NCI-H1417 (cell line): ENCODE measurements at regions not wholly inside any gene's neighbourhood (a gene's known extent, or its start where the extent isn't known, plus 50 kb on each side); places are given as distances from the start of the nearest gene placed in this dataset.
"Not testable (repeated sequence)": the region's sequence is repeated elsewhere in the genome, so short reads cannot be mapped to it uniquely, and the experiment has no call there.

ENCODE experiments used
- DNase-seq, 3 experiments: peaks; one replicate each; lab custom pipeline; 2025; lab: John Stamatoyannopoulos, UW

DNA sequence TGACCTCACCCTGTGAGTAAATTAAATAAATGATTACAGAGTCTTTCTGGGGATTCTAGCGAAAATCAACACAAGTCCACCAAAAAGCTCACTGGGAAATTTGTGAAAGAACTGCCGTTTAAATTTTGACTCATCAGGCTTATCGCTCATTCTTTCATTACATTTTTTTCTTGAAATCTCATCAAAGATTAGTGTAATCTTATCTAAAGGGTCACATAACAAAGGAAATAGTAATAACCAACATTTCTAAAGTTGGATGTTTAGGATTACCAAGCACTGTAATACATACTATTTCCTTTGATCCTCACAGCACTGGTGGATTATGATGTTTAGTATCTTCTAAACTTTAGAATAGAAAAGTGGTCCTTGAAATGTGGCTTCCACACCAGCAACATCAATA, 111.1 kb upstream of the CBLB start:
- no peak for DNase-seq

DNA sequence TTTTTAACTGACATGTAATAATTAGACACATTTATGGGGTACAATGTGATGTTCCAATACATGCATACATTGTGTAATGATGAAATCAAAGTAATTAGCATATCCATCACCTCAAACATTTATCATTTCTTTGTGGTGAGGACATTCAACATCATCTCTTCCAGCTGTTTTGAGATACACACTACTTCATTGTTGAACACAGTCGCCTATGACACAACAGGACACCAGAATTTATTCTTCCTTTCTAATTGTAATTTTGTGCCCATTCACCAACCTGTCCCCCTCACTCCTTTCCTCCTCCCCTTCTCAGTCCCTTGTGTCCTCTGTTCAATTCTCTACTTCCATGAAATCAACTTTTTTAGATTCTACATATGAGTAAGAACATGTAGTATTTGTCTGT, 113.4 kb upstream of the CBLB start:
- no peak for DNase-seq

DNA sequence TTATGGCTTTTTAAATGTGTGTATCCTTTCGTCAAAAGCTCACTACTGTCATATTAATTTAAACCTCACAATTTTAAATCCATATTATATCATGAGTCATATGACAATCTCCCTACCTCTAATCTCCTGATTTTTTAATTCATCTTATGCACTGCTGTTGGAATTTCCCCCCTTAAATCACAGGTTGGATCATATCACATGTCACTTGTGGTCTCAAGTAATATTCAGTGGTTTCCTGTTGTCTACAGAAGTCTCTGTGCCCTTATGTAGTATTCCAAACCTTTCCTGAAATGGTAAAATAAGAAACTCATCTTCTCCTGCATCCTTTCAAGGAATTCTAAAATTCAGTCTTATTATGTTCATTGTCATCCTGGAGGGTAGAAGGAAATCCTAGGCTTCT, 116.0 kb upstream of the CBLB start:
- no peak for DNase-seq

DNA sequence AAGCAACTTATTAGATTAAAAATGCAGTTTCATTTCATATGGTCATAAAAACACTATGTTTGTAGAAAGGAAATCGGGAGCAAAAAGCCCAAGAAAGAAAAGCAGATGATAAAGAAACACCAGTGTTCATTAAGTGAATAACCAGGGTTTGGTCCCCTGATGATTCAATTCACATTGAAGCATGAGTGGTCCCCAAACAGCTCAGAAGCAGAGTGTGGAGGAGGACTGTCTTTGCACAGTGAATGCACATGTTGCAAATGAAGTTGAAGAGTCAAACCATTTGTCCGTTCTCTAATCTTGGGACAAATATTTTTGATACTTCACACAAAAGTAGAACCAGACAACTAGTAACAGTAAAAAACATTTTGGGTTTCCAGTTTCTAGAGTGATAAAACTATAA, 117.5 kb upstream of the CBLB start:
- DNase-seq: not testable (repeated sequence)

DNA sequence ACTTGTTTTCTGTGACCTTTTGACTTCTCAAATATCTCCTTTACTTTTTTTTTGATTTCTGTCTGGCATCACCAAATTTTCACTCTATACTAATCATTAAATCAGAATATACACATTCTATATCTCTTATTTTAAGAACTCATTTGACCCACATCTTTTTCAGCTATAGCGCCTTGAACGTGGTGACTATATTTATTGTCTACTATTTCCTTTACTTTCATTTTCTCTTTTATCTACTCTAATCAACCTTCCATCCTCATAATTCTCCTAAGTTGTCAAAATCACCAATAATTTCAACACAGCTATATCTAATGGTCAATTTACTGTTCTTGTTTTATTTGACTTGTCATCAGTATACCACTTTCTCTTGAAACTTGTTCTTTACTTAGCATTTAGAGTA, 119.0 kb upstream of the CBLB start:
- DNase-seq: no peak

DNA sequence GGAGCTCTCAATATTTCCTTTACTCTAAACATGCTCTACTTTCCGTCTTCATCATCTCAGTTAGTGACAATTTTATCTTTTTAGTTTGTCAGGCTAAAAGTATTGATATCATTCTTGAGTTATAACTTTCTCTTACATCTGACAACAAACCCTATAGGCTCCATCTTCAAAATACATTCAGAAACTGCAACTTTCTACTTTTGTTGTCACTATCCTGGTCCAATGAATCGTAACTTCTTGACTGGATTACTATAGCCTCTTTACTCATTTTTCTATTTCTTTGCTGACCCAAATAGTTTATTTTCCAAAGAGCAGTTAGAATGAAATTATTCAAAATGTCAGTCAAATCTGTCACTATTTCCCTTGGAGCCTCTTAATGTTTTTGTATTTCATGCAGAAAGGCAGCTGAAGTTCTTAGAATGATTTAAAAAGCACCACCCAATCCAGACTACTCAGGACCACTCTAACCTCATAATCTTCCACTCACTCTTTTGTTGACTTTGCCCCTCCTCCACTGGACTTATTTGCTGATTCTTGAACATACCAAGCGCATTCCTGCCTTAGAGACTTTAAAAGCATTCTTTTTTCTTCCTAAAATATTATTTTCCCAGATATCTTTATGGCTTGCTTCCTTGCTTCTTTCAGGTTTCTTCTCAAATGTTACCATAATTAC, 119.9 kb upstream of the CBLB start:
- no peak for DNase-seq

DNA sequence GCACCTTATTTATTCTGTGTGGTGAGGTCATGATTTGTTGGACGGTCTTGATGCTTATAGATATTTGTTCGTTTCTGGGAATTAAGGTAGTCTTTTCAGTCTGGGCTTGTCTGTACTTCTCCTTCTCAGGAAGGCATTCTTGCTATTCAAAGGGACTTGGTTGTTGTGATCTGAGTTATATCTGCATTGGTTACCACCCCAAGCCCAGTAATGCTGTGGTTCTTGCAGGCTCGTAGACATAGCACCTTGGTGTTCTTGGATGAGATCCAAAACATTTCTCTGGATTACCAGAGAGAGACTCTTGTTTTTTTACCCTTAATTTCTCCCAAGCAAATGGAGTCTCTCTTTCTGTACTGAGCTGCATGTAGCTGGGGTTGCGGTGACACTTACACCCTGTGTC, 128.0 kb upstream of the CBLB start:
- DNase-seq: no peak

DNA sequence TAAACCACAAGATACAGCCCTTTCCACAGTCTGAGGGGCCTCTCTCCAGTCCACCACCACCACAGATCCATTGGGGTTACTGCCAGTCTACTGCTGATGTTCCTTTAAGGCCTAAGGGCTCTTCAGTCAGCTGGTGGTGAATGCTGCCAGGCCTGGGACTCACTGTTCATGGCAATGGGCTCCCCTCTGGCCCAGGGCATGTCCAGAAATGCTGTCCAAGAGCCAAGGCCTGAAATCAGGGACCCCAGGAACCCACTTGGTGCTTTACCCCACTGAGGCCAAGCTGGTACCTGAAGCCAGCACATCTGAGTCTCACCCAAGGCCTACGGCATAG, 128.6 kb upstream of the CBLB start:
- no peak for DNase-seq

DNA sequence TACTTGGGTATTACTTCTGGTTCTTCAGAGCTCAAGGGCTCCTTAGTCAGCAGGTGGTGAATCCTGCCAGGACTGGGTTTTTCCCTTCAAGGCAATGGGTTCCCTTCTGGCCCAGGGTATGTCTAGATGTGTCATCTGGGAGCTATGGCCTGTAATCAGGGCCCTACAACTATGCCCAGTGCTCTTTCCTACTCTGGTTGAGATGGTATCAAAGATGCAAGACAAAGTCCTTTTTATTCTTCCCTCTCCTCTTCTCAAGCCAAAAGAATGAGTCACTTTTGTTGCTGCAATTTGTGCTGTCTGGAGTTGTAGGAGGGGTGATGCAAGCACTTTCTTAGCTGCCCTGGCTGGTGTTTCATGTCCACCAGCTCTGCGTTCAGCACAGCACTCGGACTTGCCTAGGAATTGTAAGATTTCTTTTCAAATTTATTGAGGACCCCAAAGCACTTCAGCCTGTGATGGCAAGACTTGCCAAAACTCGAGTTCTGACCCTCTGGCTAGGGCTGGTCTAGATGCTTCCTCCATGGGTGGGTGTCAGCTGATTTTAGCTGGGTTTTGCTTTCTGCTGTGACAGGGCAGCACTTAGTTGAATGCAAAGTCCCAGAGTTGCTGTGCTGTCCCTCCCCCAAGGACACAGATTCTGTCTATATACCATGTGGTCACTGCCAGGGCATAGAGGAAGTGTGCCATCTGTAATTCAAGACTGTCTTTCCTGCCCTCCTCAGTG, 129.2 kb upstream of the CBLB start:
- DNase-seq: no peak

DNA sequence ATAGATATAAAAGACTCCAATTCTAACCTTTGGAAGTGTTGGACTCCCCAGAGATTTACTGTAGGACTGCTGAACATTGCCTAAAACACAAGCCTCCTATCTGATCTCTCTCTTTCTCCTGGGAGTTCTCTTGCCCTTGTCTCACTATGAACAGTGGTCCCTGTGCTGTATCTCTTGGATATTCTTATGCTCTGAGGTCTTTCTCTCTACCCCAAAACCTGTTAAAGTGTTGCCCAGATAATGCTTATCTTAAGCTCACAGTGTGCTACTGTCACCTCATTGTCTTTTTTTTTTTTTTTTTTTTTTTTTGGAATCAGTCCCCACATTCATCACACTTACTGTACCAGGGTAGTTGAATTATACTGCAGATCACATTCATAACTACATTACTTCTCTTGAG, 131.0 kb upstream of the CBLB start:
- DNase-seq: no peak

DNA sequence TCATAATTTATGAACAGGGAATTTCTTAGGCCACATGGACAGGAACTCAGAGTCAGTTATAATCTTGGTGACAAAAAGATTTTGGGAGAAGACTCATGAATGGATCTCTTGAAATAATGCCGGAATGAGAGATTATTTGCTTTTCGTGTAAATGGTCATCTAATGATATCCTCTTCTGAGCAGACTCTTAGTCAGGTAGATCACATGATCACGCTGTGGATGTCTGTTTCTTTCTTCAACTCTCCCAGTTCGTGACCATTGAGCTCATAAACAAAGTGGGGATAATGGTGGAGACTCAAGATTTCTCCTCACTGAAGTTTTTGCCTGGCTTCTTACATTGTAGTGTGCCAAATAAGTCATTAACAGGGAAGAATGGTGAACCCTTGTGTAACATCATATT, 133.1 kb upstream of the CBLB start:
- no peak for DNase-seq

DNA sequence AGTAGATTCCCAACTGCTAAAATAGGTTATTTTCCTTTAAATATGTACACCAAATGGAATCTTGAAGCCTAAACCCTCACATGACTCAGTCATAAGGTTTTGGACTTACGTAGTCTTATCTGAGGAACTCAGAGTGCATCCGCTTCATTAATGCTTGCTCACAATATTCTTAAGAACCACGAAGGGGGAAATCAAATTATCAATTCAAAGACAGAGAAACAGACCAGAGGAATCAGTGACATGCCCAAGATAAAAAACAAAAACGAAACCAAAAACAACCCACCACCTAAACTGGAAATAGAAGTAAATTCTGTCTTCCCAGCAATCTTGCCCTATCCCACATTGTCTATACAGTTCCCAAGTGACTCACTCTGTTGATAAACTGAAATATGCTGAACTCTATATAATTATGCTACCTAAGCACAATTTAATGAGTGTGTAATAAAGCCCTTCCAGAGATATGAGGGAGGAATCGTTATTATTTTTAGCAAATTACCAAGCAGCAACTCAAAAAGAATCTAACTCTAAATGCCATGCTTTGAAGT, 135.4 kb upstream of the CBLB start:
- DNase-seq: no peak

DNA sequence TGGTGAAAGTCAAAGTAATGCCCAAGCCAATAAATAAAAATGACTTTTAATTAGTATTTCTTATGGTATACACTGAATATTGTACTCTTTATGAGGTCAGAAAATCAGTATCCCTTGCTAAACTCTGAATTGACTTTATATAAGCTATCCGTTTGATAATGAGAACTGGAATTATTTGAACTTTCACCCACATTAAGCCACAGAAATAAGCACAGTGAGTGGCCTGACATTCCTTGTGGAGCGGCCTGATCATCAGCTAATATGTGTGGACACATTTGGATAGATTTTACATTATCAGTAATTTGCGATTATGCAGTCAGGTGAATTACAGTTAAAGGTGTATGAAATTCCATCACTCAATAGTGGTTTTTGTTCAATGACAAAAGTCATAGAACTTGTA, 136.0 kb upstream of the CBLB start:
- no peak for DNase-seq

DNA sequence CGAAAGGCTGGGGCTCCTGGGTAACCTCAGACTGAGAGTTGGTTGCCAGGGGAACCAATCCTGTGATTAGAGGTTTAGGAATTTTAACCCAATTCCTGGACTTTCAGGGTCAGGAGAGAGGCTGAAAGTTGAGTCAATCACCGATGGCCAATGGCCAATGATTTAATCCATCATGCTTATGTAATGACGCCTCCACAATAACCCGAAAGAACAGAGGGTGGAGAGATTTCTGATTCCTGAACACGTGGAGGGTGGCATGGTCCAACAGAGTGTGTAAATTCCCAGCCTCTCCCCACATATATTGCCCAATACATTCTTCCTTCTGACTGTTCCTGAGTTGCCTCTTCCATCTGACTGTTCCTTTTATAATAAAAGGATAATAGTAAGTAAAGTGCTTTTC, 137.2 kb upstream of the CBLB start:
- DNase-seq: no peak

DNA sequence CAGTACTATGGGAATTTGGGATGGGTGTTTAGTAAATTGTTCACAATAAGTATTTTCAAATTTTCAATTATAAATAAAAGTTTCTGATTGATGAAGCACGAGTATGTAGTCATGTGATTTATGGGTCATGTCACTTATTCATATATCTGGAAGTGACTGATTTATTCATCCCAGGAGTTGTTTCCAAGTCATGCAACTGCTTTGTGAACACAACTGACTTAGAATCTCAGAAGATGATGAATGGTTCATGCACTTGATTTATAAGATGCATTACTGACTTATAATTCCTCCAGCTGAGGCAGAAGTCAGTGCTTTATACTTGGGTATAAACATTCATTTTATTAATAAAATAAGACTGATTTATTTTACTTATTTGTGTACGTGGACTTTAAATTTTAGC, 137.8 kb upstream of the CBLB start:
- no peak for DNase-seq

DNA sequence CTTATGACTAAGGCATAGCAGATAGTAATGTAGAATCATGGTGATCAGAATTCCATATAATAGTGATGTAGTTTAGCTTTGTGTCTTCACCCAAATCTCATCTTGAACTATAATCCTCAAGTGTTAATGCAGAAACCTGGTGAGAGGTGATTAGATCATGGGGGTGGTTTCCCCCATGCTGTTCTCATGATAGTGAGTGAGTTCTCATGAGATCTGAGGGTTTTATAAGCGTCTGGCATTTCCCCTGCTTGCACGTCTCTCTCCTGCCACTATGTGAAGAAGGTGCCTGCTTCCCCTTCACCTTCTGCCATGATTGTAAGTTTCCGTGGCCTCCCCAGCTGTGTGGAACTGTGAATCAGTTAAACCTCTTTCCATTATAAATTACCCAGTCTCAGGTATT, 138.7 kb upstream of the CBLB start:
- no peak for DNase-seq

DNA sequence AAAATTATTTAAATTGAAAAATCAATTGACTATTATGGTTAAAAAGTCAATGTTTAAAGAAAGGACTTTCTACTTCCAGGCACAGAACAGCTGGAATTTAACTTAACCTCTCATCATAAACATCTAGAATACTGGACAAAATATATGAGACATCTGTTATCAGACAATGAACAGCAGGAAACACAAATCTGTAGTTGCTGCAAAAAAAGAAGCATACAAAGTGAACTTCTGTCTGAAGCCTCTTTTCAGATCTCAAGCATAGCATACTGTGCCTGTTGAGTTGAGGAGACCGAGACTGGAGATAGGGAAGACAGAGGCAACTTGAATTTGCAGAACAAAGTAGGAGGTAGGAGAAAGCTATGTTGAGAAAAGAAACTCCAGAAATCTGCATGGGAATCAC, 140.0 kb upstream of the CBLB start:
- DNase-seq: no peak

DNA sequence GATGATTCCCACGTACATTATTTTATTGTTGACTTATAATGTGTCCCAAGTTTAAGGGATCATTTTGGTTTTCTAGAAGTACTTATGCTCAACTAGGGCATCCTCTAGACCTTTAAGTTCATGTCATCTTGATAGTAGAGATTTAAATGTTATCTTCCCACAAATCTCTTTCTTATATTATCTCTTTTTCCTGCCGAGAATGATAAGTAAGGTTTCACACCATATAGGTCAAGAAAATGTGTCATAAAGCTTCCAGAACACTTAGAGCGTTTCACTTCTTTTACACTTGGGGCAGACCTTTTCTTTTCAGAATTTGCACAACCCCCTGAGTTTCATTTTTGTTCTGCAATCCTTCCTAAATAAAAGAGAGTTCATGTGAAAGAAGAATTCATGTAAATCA, 142.0 kb upstream of the CBLB start:
- DNase-seq: no peak

DNA sequence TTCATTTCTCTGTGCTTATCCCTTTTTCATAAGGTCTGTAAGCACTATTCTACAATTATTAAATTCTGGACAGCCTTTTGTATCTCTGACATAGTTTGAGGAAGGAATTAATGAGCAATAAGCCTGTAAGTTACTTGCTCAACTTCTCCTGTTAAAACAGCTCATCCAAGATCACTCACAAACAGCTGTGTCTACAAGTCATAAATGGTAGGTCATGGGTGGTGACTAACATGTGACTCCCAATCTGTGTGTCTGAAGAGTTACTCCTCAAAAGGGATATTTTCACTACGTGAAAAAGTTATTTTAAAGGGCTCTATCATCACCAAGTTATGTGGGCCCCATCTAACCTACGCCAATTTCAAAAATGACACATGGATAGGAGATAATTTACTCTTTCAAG, 145.2 kb upstream of the CBLB start:
- DNase-seq: no peak

DNA sequence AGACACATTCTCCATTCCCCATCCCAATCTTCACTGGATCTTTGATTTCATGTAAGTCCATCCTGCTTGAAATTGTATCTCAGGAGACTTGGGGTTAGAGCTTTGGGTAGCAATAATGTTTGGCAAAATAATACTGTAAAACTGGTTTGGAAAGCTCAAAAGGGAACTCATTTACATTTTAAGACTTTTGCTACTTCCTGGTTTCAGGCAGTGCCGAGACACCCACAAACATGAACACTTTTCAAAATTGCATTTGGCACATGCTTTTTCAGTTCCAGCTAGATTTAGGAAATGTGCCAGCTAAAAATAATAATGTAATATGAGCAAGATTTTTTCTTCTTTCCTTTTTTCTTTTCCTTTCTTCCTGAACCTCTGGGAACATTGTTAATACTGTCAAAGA, 145.7 kb upstream of the CBLB start:
- no peak for DNase-seq

DNA sequence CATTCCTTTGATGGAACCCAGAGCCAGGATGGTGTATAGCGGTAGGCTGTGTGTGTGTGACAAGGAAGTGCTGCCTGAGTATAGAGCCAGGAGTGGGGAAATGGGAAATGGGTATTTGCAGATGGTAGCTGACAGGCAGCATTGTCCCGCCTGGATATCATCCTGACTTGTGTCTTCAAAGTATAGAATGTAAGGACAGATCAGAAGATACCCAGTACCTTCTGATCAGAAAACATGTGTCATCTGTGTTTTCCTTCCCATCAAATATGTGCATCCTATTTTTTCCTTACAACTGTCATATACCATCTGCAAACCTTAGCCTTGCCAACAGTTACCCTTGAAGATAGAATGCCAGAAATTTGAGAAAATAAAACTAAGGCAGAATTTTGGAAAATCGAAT, 146.2 kb upstream of the CBLB start:
- no peak for DNase-seq

DNA sequence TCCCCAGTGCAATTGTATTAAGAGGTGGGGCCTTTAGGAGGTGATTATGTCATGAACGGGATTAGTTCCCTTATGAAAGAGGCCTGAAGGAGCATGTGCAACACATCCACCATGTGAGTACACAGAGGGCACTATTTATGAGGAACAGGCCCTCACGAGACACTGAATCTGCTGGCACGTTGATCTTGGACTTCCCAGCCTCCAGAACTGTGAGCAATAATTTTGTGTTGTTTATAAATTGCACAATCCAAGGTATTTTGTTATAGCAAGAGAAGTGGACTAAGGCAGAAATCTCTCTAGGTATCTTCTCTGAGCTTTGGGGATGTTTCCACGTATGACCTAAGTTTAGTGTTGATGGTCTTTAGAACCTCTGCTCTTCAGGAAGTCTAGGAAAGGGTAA, 149.3 kb upstream of the CBLB start:
- no peak for DNase-seq

DNA sequence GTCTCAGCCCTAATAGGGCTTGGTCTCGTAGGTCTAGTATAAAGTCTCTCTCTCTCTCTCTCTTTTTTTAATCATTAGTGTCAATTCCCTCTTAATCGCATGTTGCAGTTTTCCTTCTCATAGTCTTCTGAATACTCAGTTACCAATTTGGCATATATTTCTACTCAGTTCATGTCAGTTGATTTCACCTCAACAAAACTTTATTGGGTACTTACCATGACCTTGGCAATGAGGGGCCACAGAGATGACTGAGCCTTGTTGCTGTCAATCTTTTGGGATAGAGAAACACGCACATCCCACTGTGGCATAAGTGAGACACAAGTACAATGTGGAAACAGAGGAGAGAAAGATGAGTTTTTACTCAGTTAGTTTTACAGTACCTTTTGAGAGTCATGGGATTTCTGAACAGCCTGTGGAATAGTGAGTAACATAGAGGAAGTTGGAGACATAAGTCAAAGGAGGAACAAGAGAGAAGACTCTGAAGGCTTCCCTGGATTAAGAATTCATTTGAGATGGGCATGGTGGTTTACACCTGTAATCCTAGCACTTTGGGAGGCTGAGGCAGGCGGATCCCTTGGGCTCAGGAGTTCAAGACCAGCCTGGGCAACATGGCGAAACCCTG, 150.2 kb upstream of the CBLB start:
- DNase-seq: no peak

DNA sequence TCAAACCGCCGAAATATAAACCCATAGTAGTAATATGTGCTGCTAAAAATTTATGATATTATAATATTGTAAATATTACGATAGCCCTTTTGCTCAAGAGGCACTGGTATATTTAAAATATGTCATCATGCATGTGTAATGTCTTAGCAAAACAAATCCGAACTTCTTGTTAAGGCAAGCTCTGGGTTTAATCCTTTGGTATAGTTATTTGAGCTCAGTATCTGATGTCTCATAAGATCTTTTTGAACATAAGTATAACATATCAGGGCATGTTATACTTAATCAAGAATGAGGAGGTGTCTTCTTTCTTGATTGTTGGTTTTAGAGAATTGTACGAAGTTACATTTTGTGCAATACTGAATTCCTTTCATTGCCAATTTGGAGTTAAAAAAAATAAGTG, 154.1 kb upstream of the CBLB start:
- no peak for DNase-seq
